ENCODE measurements at regions not wholly inside any gene's neighbourhood (a gene's known extent, or its start where the extent isn't known, plus 50 kb on each side); places are given as distances from the start of the nearest gene placed in this dataset.
"Not testable (repeated sequence)": the region's sequence is repeated elsewhere in the genome, so short reads cannot be mapped to it uniquely, and the experiment has no call there.

- POLR2A ChIA-PET = no interaction called here
- H3K9me3 Mint-ChIP-seq = no peaks in the 10 kb centered on the region
- TF ChIP-seq CTCF (IDR thresholded peaks at IDR 0.05) = no peak
Measured at GRCh38 chr10:4154191-4154715, 369.2 kb upstream of the KLF6 start.

GRCh38 chr10:4151466-4151865, 366.5 kb upstream of the KLF6 start:
- H3K4me1 Mint-ChIP-seq = no peaks in the 10 kb centered on the region
- no peaks in the 10 kb centered on the region for H3K36me3 Mint-ChIP-seq (ENCODE audit: low read depth)
- TF ChIP-seq CTCF (IDR thresholded peaks at IDR 0.05) = no peak
- no peaks in the 10 kb centered on the region for H3K27me3 Mint-ChIP-seq
- intact Hi-C loops (cut with micrococcal nuclease) = no loop called here
- peaks cover 3% of the 10 kb centered on the region for H3K9me3 Mint-ChIP-seq
- no peak overlapping the region for H3K27ac Mint-ChIP-seq
- DNase-seq (no peak), ATAC-seq (ENCODE audit: low read depth) (no peak)
- ChIA-PET CTCF (interaction anchor here (0.6 to 0.7 kb wide), 2 partner anchors 591 to 630 kb away, joined by 3 read pairs; no protein-coding TSS in a partner anchor), POLR2A (no interaction called here)
- no peak overlapping the region for H3K4me3 Mint-ChIP-seq

More at GRCh38 chr10:4154191-4154715, 369.2 kb upstream of the KLF6 start:
- DNase-seq = no peak
- H3K4me3 Mint-ChIP-seq = no peak overlapping the region
- no peaks in the 10 kb centered on the region for H3K27me3 Mint-ChIP-seq
- no peak for ATAC-seq (ENCODE audit: low read depth)
- no peaks in the 10 kb centered on the region for H3K36me3 Mint-ChIP-seq (ENCODE audit: low read depth)
- no peak overlapping the region for H3K27ac Mint-ChIP-seq
- intact Hi-C loops (cut with micrococcal nuclease) = no loop called here
- CTCF ChIA-PET = no interaction called here
- no peaks in the 10 kb centered on the region for H3K4me1 Mint-ChIP-seq

GRCh38 chr10:4150676-4151075, 365.7 kb upstream of the KLF6 start:
- ChIA-PET POLR2A (no interaction called here), CTCF (no interaction called here)
- intact Hi-C loops (cut with micrococcal nuclease) = no loop called here
- H3K36me3 Mint-ChIP-seq (ENCODE audit: low read depth) = no peaks in the 10 kb centered on the region
- ATAC-seq (ENCODE audit: low read depth) (no peak), DNase-seq (no peak)
- H3K27ac Mint-ChIP-seq = no peak overlapping the region
- TF ChIP-seq CTCF (IDR thresholded peaks at IDR 0.05) = no peak
- H3K4me1 Mint-ChIP-seq = no peaks in the 10 kb centered on the region
- no peaks in the 10 kb centered on the region for H3K27me3 Mint-ChIP-seq
- H3K9me3 Mint-ChIP-seq = peaks cover 3% of the 10 kb centered on the region
- H3K4me3 Mint-ChIP-seq = no peak overlapping the region

- CTCF ChIA-PET; POLR2A ChIA-PET; intact Hi-C loops (cut with micrococcal nuclease); H3K4me1 Mint-ChIP-seq; H3K27me3 Mint-ChIP-seq; H3K4me3 Mint-ChIP-seq; ATAC-seq (ENCODE audit: low read depth); H3K36me3 Mint-ChIP-seq (ENCODE audit: low read depth); H3K9me3 Mint-ChIP-seq; DNase-seq: not testable (repeated sequence)
- peak overlapping the region; percentile 71 for H3K27ac Mint-ChIP-seq
Measured at GRCh38 chr10:4149460-4149859, 364.5 kb upstream of the KLF6 start.

- H3K4me1 Mint-ChIP-seq = no peaks in the 10 kb centered on the region
- no peak overlapping the region for H3K4me3 Mint-ChIP-seq
- H3K36me3 Mint-ChIP-seq (ENCODE audit: low read depth) = no peaks in the 10 kb centered on the region
- POLR2A ChIA-PET = no interaction called here
- DNase-seq = no peak
- CTCF ChIA-PET = no interaction called here
- no peaks in the 10 kb centered on the region for H3K27me3 Mint-ChIP-seq
- TF ChIP-seq CTCF (IDR thresholded peaks at IDR 0.05) = no peak
- no peak overlapping the region for H3K27ac Mint-ChIP-seq
- peaks cover 3% of the 10 kb centered on the region for H3K9me3 Mint-ChIP-seq
- no peak for ATAC-seq (ENCODE audit: low read depth)
- intact Hi-C loops (cut with micrococcal nuclease) = no loop called here
Measured at GRCh38 chr10:4147245-4147644, 362.2 kb upstream of the KLF6 start.

GRCh38 chr10:4144817-4145216, 359.8 kb upstream of the KLF6 start:
- no peak for ATAC-seq (ENCODE audit: low read depth)
- CTCF ChIA-PET = no interaction called here
- TF ChIP-seq CTCF (IDR thresholded peaks at IDR 0.05) = no peak
- intact Hi-C loops (cut with micrococcal nuclease) = no loop called here
- Mint-ChIP-seq H3K4me3 (no peak overlapping the region), H3K27ac (no peak overlapping the region), H3K27me3 (no peaks in the 10 kb centered on the region), H3K9me3 (peaks cover 16% of the 10 kb centered on the region), H3K36me3 (ENCODE audit: low read depth) (peaks cover 4% of the 10 kb centered on the region), H3K4me1 (no peaks in the 10 kb centered on the region)
- no peak for DNase-seq
- POLR2A ChIA-PET = no interaction called here
